Activated CD4-positive, alpha-beta T cell treated with anti-CD3 and anti-CD28 coated beads, Interleukin-2, amount 50 U/mL, for 48 hours (primary cell): ENCODE measurements at regions not wholly inside any gene's neighbourhood (a gene's known extent, or its start where the extent isn't known, plus 50 kb on each side); places are given as distances from the start of the nearest gene placed in this dataset.
"Not testable (repeated sequence)": the region's sequence is repeated elsewhere in the genome, so short reads cannot be mapped to it uniquely, and the experiment has no call there.

Source experiments
- DNase-seq, 2 experiments: peaks; one replicate each; pipeline ENCODE4 v3.0.0-alpha.2; 2020

GRCh38 chr1:88327391-88328267, 356.4 kb upstream of the PKN2 start:
- DNase-seq, result no peak

- no peak for DNase-seq
These were observed 353.9 kb upstream of the PKN2 start for GRCh38 chr1:88330201-88330600.

- no peak for DNase-seq
These were observed 350.9 kb upstream of the PKN2 start for GRCh38 chr1:88333086-88333695.

GRCh38 chr1:88341447-88341846, 342.6 kb upstream of the PKN2 start:
- no peak for DNase-seq

GRCh38 chr1:88342081-88342480, 342.0 kb upstream of the PKN2 start:
- DNase-seq, result not testable (repeated sequence)

GRCh38 chr1:88350648-88351047, 333.4 kb upstream of the PKN2 start:
- no peak for DNase-seq

GRCh38 chr1:88351960-88352359, 332.1 kb upstream of the PKN2 start:
- DNase-seq, result no peak

GRCh38 chr1:88354256-88354655, 329.8 kb upstream of the PKN2 start:
- DNase-seq, result no peak

GRCh38 chr1:88357729-88358128, 326.3 kb upstream of the PKN2 start:
- DNase-seq, result no peak

- DNase-seq, result no peak
These were observed 312.5 kb upstream of the PKN2 start for GRCh38 chr1:88371436-88372023.

- DNase-seq, result no peak
These were observed 308.1 kb upstream of the PKN2 start for GRCh38 chr1:88375977-88376376.

GRCh38 chr1:88376421-88376820, 307.7 kb upstream of the PKN2 start:
- DNase-seq, result no peak

- DNase-seq, result no peak
These were observed 305.5 kb upstream of the PKN2 start for GRCh38 chr1:88378560-88378959.

GRCh38 chr1:88394958-88395357, 289.1 kb upstream of the PKN2 start:
- no peak for DNase-seq

- DNase-seq, result no peak
These were observed 285.7 kb upstream of the PKN2 start for GRCh38 chr1:88398338-88398737.

GRCh38 chr1:88399690-88400089, 284.4 kb upstream of the PKN2 start:
- DNase-seq, result no peak

- no peak for DNase-seq
These were observed 282.8 kb upstream of the PKN2 start for GRCh38 chr1:88401313-88401712.

- no peak for DNase-seq
These were observed 279.5 kb upstream of the PKN2 start for GRCh38 chr1:88404582-88404981.

GRCh38 chr1:88407248-88407647, 276.8 kb upstream of the PKN2 start:
- no peak for DNase-seq

GRCh38 chr1:88421997-88422396, 262.1 kb upstream of the PKN2 start:
- no peak for DNase-seq

- DNase-seq, result no peak
These were observed 250.5 kb upstream of the PKN2 start for GRCh38 chr1:88433556-88433955.

- DNase-seq, result no peak
These were observed 249.2 kb upstream of the PKN2 start for GRCh38 chr1:88434836-88435235.

GRCh38 chr1:88441022-88441421, 243.1 kb upstream of the PKN2 start:
- no peak for DNase-seq

GRCh38 chr1:88451856-88452255, 232.2 kb upstream of the PKN2 start:
- DNase-seq, result no peak
